ENCODE measurements at regions not wholly inside any gene's neighbourhood (a gene's known extent, or its start where the extent isn't known, plus 50 kb on each side); places are given as distances from the start of the nearest gene placed in this dataset.

- POLR2A ChIA-PET = no interaction called here
- ATAC-seq = no peak
- CTCF ChIA-PET = interaction anchor here (0.6 kb wide), 1 partner anchor 1430 kb away, joined by 3 read pairs; no protein-coding TSS in a partner anchor
- Histone ChIP-seq H3K27me3 (ENCODE audit: control insufficient read depth in 2 of 2, insufficient read depth in 2 of 2, low read length in 2 of 2) (no peaks in the 10 kb centered on the region), H3K27ac (ENCODE audit: low read depth, low read length) (no peak overlapping the region), H3K4me3 (ENCODE audit: low read length) (no peak overlapping the region), H3K36me3 (ENCODE audit: control insufficient read depth in 2 of 3, insufficient read depth in 3 of 3, low read length in 3 of 3) (no peaks in the 10 kb centered on the region), H3K4me1 (ENCODE audit: control insufficient read depth in 2 of 2, insufficient read depth in 2 of 2, low read length in 2 of 2) (no peaks in the 10 kb centered on the region), H3K9me3 (ENCODE audit: control insufficient read depth in 2 of 3, low read length in 3 of 3) (peaks cover 0 to 4% (median 0%) of the 10 kb centered on the region in 3 experiments)
- Mint-ChIP-seq H3K36me3 (no peaks in the 10 kb centered on the region), H3K9me3 (peaks cover 0 to 44% (median 6%) of the 10 kb centered on the region in 11 donors), H3K27ac (no peak overlapping the region), H3K4me1 (no peaks in the 10 kb centered on the region), H3K4me3 (no peak overlapping the region), H3K27me3 (peaks cover 0 to 5% (median 0%) of the 10 kb centered on the region in 5 donors)
- DNase-seq = no peak
- intact Hi-C loops (cut with micrococcal nuclease) = no loop called here
Observed at GRCh38 chr21:28324690-28325089, 668.0 kb downstream of the LTN1 start.

DNA sequence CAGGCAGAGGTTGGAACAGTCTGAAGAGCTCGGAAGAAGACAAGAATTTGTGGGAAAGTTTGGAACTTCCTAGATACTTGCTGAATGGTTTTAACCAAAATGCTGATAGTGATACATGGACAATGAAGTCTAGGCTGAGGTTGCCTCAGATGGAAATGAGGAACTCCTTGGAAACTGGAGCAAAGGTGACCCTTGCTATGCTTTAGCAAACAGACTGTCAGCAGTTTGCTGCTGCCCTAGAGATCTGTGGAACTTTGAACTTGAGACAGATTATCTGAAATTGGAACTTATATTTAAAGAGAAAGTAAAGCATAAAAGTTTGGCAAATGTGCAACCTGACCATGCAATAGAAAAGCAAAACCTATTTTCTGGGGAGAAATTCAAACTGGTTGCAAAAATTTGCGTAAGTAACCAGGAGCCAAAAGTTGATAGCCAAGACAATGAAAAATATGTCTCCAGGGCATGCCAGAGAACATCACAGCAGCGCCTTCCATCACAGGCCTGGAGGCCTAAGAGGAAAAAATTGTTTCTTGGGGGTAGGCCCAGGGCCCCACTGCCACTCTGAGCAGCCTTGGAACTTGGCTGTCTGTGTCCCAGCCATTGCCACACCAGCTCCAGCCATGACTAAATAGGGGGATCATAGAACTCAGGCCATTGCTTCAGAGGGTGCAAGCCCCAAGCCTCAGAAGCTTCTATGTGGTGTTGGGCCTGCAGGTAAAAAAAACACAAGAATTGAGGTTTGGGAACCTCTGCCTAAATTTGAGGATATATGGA is 675.3 kb downstream of the LTN1 start:
- Histone ChIP-seq H3K4me1 (ENCODE audit: control insufficient read depth in 2 of 2, insufficient read depth in 2 of 2, low read length in 2 of 2) (no peaks in the 10 kb centered on the region), H3K9me3 (ENCODE audit: control insufficient read depth in 2 of 3, low read length in 3 of 3) (no peaks in the 10 kb centered on the region), H3K4me3 (ENCODE audit: low read length) (no peak overlapping the region), H3K36me3 (ENCODE audit: control insufficient read depth in 2 of 3, insufficient read depth in 3 of 3, low read length in 3 of 3) (no peaks in the 10 kb centered on the region), H3K27me3 (ENCODE audit: control insufficient read depth in 2 of 2, insufficient read depth in 2 of 2, low read length in 2 of 2) (no peaks in the 10 kb centered on the region), H3K27ac (ENCODE audit: low read depth, low read length) (no peak overlapping the region)
- intact Hi-C loops (cut with micrococcal nuclease) = no loop called here
- Mint-ChIP-seq H3K36me3 (no peaks in the 10 kb centered on the region), H3K4me3 (no peak overlapping the region), H3K27me3 (no peaks in the 10 kb centered on the region), H3K9me3 (peaks cover 0 to 20% (median 6%) of the 10 kb centered on the region in 11 donors), H3K4me1 (no peaks in the 10 kb centered on the region), H3K27ac (no peak overlapping the region)
- ChIA-PET POLR2A (no interaction called here), CTCF (no interaction called here)
- no peak for ATAC-seq
- DNase-seq = no peak

DNA sequence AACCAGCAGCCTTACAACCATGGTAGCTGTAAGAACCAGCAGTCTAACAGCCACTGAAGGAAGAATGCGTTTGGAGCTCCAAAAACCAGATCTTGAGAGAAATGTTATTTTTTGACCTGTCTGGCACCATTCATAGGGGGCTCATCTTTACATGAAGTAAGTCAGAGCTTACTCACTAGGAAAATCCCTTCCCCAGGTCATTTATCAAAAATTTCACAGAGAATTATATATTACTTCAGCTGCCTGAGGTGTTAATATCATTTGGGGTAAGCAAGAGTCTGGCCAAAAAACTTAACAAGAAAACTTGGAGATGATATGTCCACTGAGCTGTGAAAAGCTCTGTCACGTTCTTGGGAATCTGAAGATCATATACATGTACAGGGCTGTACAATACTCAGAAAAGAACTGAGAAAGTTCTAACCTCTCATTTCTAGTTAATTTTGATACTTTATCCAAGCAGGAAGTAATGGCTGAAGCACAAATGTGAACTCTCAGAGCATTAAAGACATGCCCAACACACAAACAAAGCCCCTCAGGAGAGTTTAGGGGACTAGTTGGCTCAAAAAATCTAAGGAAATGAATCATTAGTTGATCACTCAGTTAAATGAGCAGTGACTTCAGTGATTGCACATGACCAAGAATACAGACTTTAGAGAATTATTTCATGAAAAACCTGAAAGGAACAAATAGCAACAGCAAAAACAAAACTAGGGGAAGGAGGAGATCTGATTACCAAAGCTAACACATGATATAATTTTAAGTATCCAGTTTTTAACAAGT is 681.1 kb downstream of the LTN1 start:
- intact Hi-C loops (cut with micrococcal nuclease) = no loop called here
- Histone ChIP-seq H3K36me3 (ENCODE audit: control insufficient read depth in 2 of 3, insufficient read depth in 3 of 3, low read length in 3 of 3) (no peaks in the 10 kb centered on the region), H3K27me3 (ENCODE audit: control insufficient read depth in 2 of 2, insufficient read depth in 2 of 2, low read length in 2 of 2) (no peaks in the 10 kb centered on the region), H3K4me3 (ENCODE audit: low read length) (no peak overlapping the region), H3K27ac (ENCODE audit: low read depth, low read length) (no peak overlapping the region), H3K9me3 (ENCODE audit: control insufficient read depth in 2 of 3, low read length in 3 of 3) (no peaks in the 10 kb centered on the region), H3K4me1 (ENCODE audit: control insufficient read depth in 2 of 2, insufficient read depth in 2 of 2, low read length in 2 of 2) (no peaks in the 10 kb centered on the region)
- Mint-ChIP-seq H3K9me3 (peaks cover 0 to 21% (median 7%) of the 10 kb centered on the region in 11 donors), H3K4me3 (no peak overlapping the region), H3K36me3 (no peaks in the 10 kb centered on the region), H3K27me3 (peaks cover 0 to 8% (median 0%) of the 10 kb centered on the region in 5 donors), H3K4me1 (no peaks in the 10 kb centered on the region), H3K27ac (no peak overlapping the region)
- ATAC-seq (no peak), DNase-seq (no peak)
- ChIA-PET POLR2A (interaction anchor here (0.6 kb wide), 1 partner anchor 95 kb away, joined by 9 read pairs; no protein-coding TSS in a partner anchor), CTCF (no interaction called here)

- ChIA-PET POLR2A (no interaction called here), CTCF (no interaction called here)
- no peaks in the 10 kb centered on the region for H3K36me3 ChIP-seq (ENCODE audit: control insufficient read depth in 2 of 3, insufficient read depth in 3 of 3, low read length in 3 of 3)
- no peaks in the 10 kb centered on the region for H3K9me3 ChIP-seq (ENCODE audit: control insufficient read depth in 2 of 3, low read length in 3 of 3)
- intact Hi-C loops (cut with micrococcal nuclease) = no loop called here
- Mint-ChIP-seq H3K4me1 (no peaks in the 10 kb centered on the region), H3K27me3 (peaks cover 0 to 8% (median 0%) of the 10 kb centered on the region in 5 donors), H3K27ac (no peak overlapping the region), H3K36me3 (no peaks in the 10 kb centered on the region), H3K9me3 (peaks cover 0 to 21% (median 7%) of the 10 kb centered on the region in 11 donors), H3K4me3 (no peak overlapping the region)
- H3K27ac ChIP-seq (ENCODE audit: low read depth, low read length) = no peak overlapping the region
- H3K4me1 ChIP-seq (ENCODE audit: control insufficient read depth in 2 of 2, insufficient read depth in 2 of 2, low read length in 2 of 2) = no peaks in the 10 kb centered on the region
- DNase-seq = no peak
- H3K4me3 ChIP-seq (ENCODE audit: low read length) = no peak overlapping the region
- ATAC-seq = no peak
- H3K27me3 ChIP-seq (ENCODE audit: control insufficient read depth in 2 of 2, insufficient read depth in 2 of 2, low read length in 2 of 2) = no peaks in the 10 kb centered on the region
Observed at GRCh38 chr21:28310711-28311110, 682.0 kb downstream of the LTN1 start.

- no peak overlapping the region for H3K27ac ChIP-seq (ENCODE audit: low read depth, low read length)
- no peaks in the 10 kb centered on the region for H3K36me3 ChIP-seq (ENCODE audit: control insufficient read depth in 2 of 3, insufficient read depth in 3 of 3, low read length in 3 of 3)
- H3K9me3 Mint-ChIP-seq = peaks cover 1 to 21% (median 7%) of the 10 kb centered on the region in 11 donors
- no peak for DNase-seq
- no peaks in the 10 kb centered on the region for H3K4me1 ChIP-seq (ENCODE audit: control insufficient read depth in 2 of 2, insufficient read depth in 2 of 2, low read length in 2 of 2)
- ChIA-PET CTCF (no interaction called here), POLR2A (no interaction called here)
- H3K36me3 Mint-ChIP-seq = no peaks in the 10 kb centered on the region
- peaks cover 0 to 8% (median 0%) of the 10 kb centered on the region in 5 donors for H3K27me3 Mint-ChIP-seq
- ATAC-seq = no peak
- H3K4me3 ChIP-seq (ENCODE audit: low read length) = no peak overlapping the region
- no peak overlapping the region for H3K4me3 Mint-ChIP-seq
- no peak overlapping the region for H3K27ac Mint-ChIP-seq
- no peaks in the 10 kb centered on the region for H3K9me3 ChIP-seq (ENCODE audit: control insufficient read depth in 2 of 3, low read length in 3 of 3)
- no peaks in the 10 kb centered on the region for H3K4me1 Mint-ChIP-seq
- intact Hi-C loops (cut with micrococcal nuclease) = no loop called here
- no peaks in the 10 kb centered on the region for H3K27me3 ChIP-seq (ENCODE audit: control insufficient read depth in 2 of 2, insufficient read depth in 2 of 2, low read length in 2 of 2)
Observed at GRCh38 chr21:28310171-28310685, 682.4 kb downstream of the LTN1 start.

DNA sequence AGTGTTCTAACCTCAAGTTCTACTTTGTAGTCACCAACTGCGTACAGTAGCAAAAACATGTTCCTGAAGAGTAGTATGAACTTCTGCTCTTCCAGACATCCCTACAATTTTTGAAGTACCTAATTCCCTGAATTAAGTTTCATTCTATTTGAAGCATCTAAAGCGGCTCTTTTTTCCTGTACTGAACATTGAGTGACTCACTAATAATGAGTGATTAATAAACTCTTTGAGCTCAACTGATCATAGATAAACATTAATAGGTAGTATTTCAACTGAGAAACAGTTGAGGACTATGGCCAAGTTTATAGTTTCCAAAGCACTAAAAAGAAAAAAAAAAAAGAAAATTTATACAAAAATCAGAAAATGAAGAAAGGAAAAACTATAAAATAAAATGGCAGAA is 683.1 kb downstream of the LTN1 start:
- Mint-ChIP-seq H3K36me3 (no peaks in the 10 kb centered on the region), H3K4me3 (no peak overlapping the region), H3K9me3 (peaks cover 1 to 21% (median 7%) of the 10 kb centered on the region in 11 donors), H3K27ac (no peak overlapping the region), H3K27me3 (peaks cover 0 to 8% (median 0%) of the 10 kb centered on the region in 5 donors), H3K4me1 (no peaks in the 10 kb centered on the region)
- Histone ChIP-seq H3K4me3 (ENCODE audit: low read length) (no peak overlapping the region), H3K27ac (ENCODE audit: low read depth, low read length) (no peak overlapping the region), H3K9me3 (ENCODE audit: control insufficient read depth in 2 of 3, low read length in 3 of 3) (no peaks in the 10 kb centered on the region), H3K36me3 (ENCODE audit: control insufficient read depth in 2 of 3, insufficient read depth in 3 of 3, low read length in 3 of 3) (no peaks in the 10 kb centered on the region), H3K27me3 (ENCODE audit: control insufficient read depth in 2 of 2, insufficient read depth in 2 of 2, low read length in 2 of 2) (no peaks in the 10 kb centered on the region), H3K4me1 (ENCODE audit: control insufficient read depth in 2 of 2, insufficient read depth in 2 of 2, low read length in 2 of 2) (no peaks in the 10 kb centered on the region)
- intact Hi-C loops (cut with micrococcal nuclease) = no loop called here
- ATAC-seq = no peak
- ChIA-PET POLR2A (no interaction called here), CTCF (no interaction called here)
- DNase-seq = no peak
